Neuronal stem cell (in vitro differentiated cells): ENCODE measurements at regions not wholly inside any gene's neighbourhood (a gene's known extent, or its start where the extent isn't known, plus 50 kb on each side); places are given as distances from the start of the nearest gene placed in this dataset.
A peak's percentile ranks its signal among the peaks of the same experiment; 100 is the strongest.

Source experiments
- DNase-seq: peaks from one replicate; pipeline ENCODE4 v3.0.0-alpha.2; 2013; ENCODE audit warnings: low spot score
- H2AFZ ChIP-seq: one replicate; pipeline ENCODE4 v1.6.1; 2013; ENCODE audit warnings: mild to moderate bottlenecking, low read length, inconsistent platforms
- H2AK5ac ChIP-seq: 2 replicates; pipeline ENCODE4 v1.6.1; 2013; ENCODE audit warnings: low read depth, mild to moderate bottlenecking, inconsistent platforms, low read length, moderate library complexity, mixed read lengths
- H2BK120ac ChIP-seq: 2 replicates; pipeline ENCODE4 v1.6.1; 2013; ENCODE audit warnings: low read depth, mild to moderate bottlenecking, inconsistent platforms, low read length, moderate library complexity, mixed read lengths
- H2BK12ac ChIP-seq: one replicate; pipeline ENCODE4 v1.6.1; 2013; ENCODE audit warnings: low read length, inconsistent platforms
- H2BK15ac ChIP-seq: 2 replicates; pipeline ENCODE4 v1.6.1; 2013; ENCODE audit warnings: mild to moderate bottlenecking, low read length, inconsistent platforms, mixed read lengths
- H2BK5ac ChIP-seq: one replicate; pipeline ENCODE4 v1.6.1; 2013; ENCODE audit warnings: inconsistent platforms, mild to moderate bottlenecking, low read length, moderate library complexity
- H3K14ac ChIP-seq: one replicate; pipeline ENCODE4 v1.6.1; 2013; ENCODE audit warnings: low read length, inconsistent platforms
- H3K18ac ChIP-seq: 2 replicates; pipeline ENCODE4 v1.6.1; 2013; ENCODE audit warnings: low read length, inconsistent platforms
- H3K23ac ChIP-seq: 2 replicates; pipeline ENCODE4 v1.6.1; 2013; ENCODE audit warnings: low read depth, mild to moderate bottlenecking, mixed read lengths, low read length, inconsistent platforms; ENCODE audit not compliant: poor library complexity
- H3K27ac ChIP-seq: replicated peaks from 3 replicates; pipeline ENCODE4 v1.5.1; 2013; ENCODE audit warnings: low read length, inconsistent platforms
- H3K27me3 ChIP-seq, 3 experiments: 2 replicates each; pipeline ENCODE4 v1.6.1; 2013; ENCODE audit warnings: low read length in 3 of 3, mild to moderate bottlenecking in 2 of 3, inconsistent platforms in 1 of 3, low read depth in 1 of 3, mixed read lengths in 1 of 3, moderate library complexity in 1 of 3; ENCODE audit not compliant: control insufficient read depth in 3 of 3, insufficient read depth in 3 of 3
- H3K36me3 ChIP-seq, 2 donors: replicated peaks in 1 of 2; 2 replicates each; pipeline ENCODE4 v1.6.1; 2013; ENCODE audit warnings: low read length in 2 of 2; ENCODE audit not compliant: control insufficient read depth in 2 of 2, insufficient read depth in 2 of 2
- H3K4ac ChIP-seq: 2 replicates; pipeline ENCODE4 v1.6.1; 2013; ENCODE audit warnings: inconsistent platforms, mild to moderate bottlenecking, low read length, moderate library complexity
- H3K4me1 ChIP-seq, 2 donors: 1 replicate in 1 of 2; 2 replicates in 1 of 2; pipeline ENCODE4 v1.6.1; 2013; ENCODE audit warnings: low read length in 2 of 2, low read depth in 1 of 2; ENCODE audit not compliant: control insufficient read depth in 2 of 2, insufficient read depth in 1 of 2
- H3K4me2 ChIP-seq: one replicate; pipeline ENCODE4 v1.6.1; 2013; ENCODE audit warnings: mild to moderate bottlenecking, low read length, inconsistent platforms; ENCODE audit not compliant: insufficient read depth, poor library complexity, severe bottlenecking
- H3K4me3 ChIP-seq, 2 donors: 2 replicates each; pipeline ENCODE4 v1.5.1; 2013; ENCODE audit warnings: low read length in 2 of 2, mild to moderate bottlenecking in 2 of 2, inconsistent platforms in 1 of 2, moderate library complexity in 1 of 2
- H3K79me1 ChIP-seq: one replicate; pipeline ENCODE4 v1.6.1; 2013; ENCODE audit warnings: low read depth, mild to moderate bottlenecking, inconsistent platforms, low read length, moderate library complexity
- H3K9ac ChIP-seq: one replicate; pipeline ENCODE4 v1.6.1; 2013; ENCODE audit warnings: mild to moderate bottlenecking, low read depth, low read length, inconsistent platforms; ENCODE audit not compliant: poor library complexity
- H3K9me3 ChIP-seq, 2 donors: replicated peaks in 1 of 2; 2 replicates each; pipeline versions ENCODE3 to v1.6.1; 2013; ENCODE audit warnings: low read length in 2 of 2, mild to moderate bottlenecking in 2 of 2, inconsistent platforms in 1 of 2, low read depth in 1 of 2, mixed read lengths in 1 of 2, moderate library complexity in 1 of 2; ENCODE audit not compliant: control insufficient read depth in 2 of 2, insufficient read depth in 1 of 2
- H4K8ac ChIP-seq: one replicate; pipeline ENCODE4 v1.6.1; 2013; ENCODE audit warnings: low read depth, mild to moderate bottlenecking, inconsistent platforms, low read length, moderate library complexity
- H4K91ac ChIP-seq: one replicate; pipeline ENCODE4 v1.6.1; 2013; ENCODE audit warnings: low read length, low read depth, mild to moderate bottlenecking, inconsistent platforms; ENCODE audit not compliant: poor library complexity
- WGBS, 2 donors: extraction: QIAGEN DNeasy Blood & Tissue Kit; methylation state at CpG; one replicate each; pipeline ENCODE4 v1.1.7; 2013; ENCODE audit warnings: missing lambda C conversion rate in 2 of 2, mixed read lengths in 1 of 2; ENCODE audit not compliant: insufficient read length in 2 of 2, insufficient replicate concordance in 1 of 2; ENCODE audit errors: extremely low coverage in 2 of 2; 5-methylcytosine and 5-hydroxymethylcytosine counted together

GRCh38 chr7:155234950-155235789 is 62.5 kb upstream of the INSIG1 start:
- Histone ChIP-seq H3K9me3 (no peaks in the 10 kb centered on the region), H3K4me2 (no peak overlapping the region), H2BK120ac (no peak overlapping the region), H2AFZ (no peak overlapping the region), H3K36me3 (no peaks in the 10 kb centered on the region), H3K23ac (no peak overlapping the region), H3K18ac (peak overlapping the region; percentile 21), H3K9ac (no peak overlapping the region), H3K4ac (no peak overlapping the region), H4K8ac (no peak overlapping the region), H2BK5ac (no peak overlapping the region), H3K27ac (no peak overlapping the region), H3K4me1 (peaks cover 0 to 2% of the 10 kb centered on the region in 2 donors), H3K14ac (peak overlapping the region; percentile 6), H3K4me3 (no peak overlapping the region), H3K79me1 (no peaks in the 10 kb centered on the region), H2BK15ac (no peak overlapping the region), H4K91ac (no peak overlapping the region), H2BK12ac (no peak overlapping the region), H3K27me3 (peaks cover 0 to 35% (median 0%) of the 10 kb centered on the region in 3 experiments), H2AK5ac (no peak overlapping the region)
- DNase-seq = no peak
- WGBS, 2 donors = no CpG with 5 or more reads among the region's 14 CpGs

- H3K79me1 ChIP-seq = no peaks in the 10 kb centered on the region
- no peak overlapping the region for H3K4me2 ChIP-seq
- no peak overlapping the region for H2AFZ ChIP-seq
- no peak overlapping the region for H4K8ac ChIP-seq
- H2BK120ac ChIP-seq = peak overlapping the region; percentile 52
- H3K4me3 ChIP-seq = no peak overlapping the region
- H3K27ac ChIP-seq = no peak overlapping the region
- H3K14ac ChIP-seq = peak overlapping the region; percentile 78
- peak overlapping the region; percentile 66 for H3K18ac ChIP-seq
- H3K4me1 ChIP-seq = no peaks in the 10 kb centered on the region
- H2BK5ac ChIP-seq = no peak overlapping the region
- H3K27me3 ChIP-seq = peaks cover 0 to 35% (median 0%) of the 10 kb centered on the region in 3 experiments
- H3K4ac ChIP-seq = no peak overlapping the region
- H3K23ac ChIP-seq = peak overlapping the region; percentile 83
- no peak for DNase-seq
- no peak overlapping the region for H2AK5ac ChIP-seq
- H3K9ac ChIP-seq = no peak overlapping the region
- no peak overlapping the region for H2BK12ac ChIP-seq
- no peaks in the 10 kb centered on the region for H3K9me3 ChIP-seq
- H2BK15ac ChIP-seq = peak overlapping the region; percentile 52
- H4K91ac ChIP-seq = no peak overlapping the region
- no peaks in the 10 kb centered on the region for H3K36me3 ChIP-seq
- no CpG with 5 or more reads among the region's 10 CpGs for WGBS, 2 donors
Measured at GRCh38 chr7:155236386-155236785, 61.3 kb upstream of the INSIG1 start.

- Histone ChIP-seq H4K91ac (no peak overlapping the region), H3K23ac (peak overlapping the region; percentile 33), H3K4me1 (no peaks in the 10 kb centered on the region), H3K4ac (no peak overlapping the region), H3K14ac (no peak overlapping the region), H3K79me1 (no peaks in the 10 kb centered on the region), H3K4me2 (no peak overlapping the region), H3K9me3 (no peaks in the 10 kb centered on the region), H3K36me3 (no peaks in the 10 kb centered on the region), H4K8ac (no peak overlapping the region), H2AFZ (no peak overlapping the region), H3K27ac (no peak overlapping the region), H3K4me3 (no peak overlapping the region), H2BK120ac (peak overlapping the region; percentile 6), H2AK5ac (peak overlapping the region; percentile 47), H3K18ac (peak overlapping the region; percentile 65), H2BK12ac (no peak overlapping the region), H3K27me3 (peaks cover 0 to 29% (median 0%) of the 10 kb centered on the region in 3 experiments), H2BK15ac (peak overlapping the region; percentile 65), H3K9ac (no peak overlapping the region), H2BK5ac (no peak overlapping the region)
- DNase-seq = no peak
- WGBS, 2 donors = no CpG with 5 or more reads among the region's 6 CpGs
Measured at GRCh38 chr7:155237297-155237696, 60.4 kb upstream of the INSIG1 start.

- H4K91ac ChIP-seq = no peak overlapping the region
- H3K4me1 ChIP-seq = no peaks in the 10 kb centered on the region
- no peak overlapping the region for H3K4ac ChIP-seq
- no peaks in the 10 kb centered on the region for H3K36me3 ChIP-seq
- H3K14ac ChIP-seq = no peak overlapping the region
- H3K79me1 ChIP-seq = no peaks in the 10 kb centered on the region
- H3K4me2 ChIP-seq = no peak overlapping the region
- no peak for DNase-seq
- no peak overlapping the region for H2AFZ ChIP-seq
- no peak overlapping the region for H3K4me3 ChIP-seq
- H3K27ac ChIP-seq = no peak overlapping the region
- H2BK120ac ChIP-seq = peak overlapping the region; percentile 6
- peaks cover 0 to 25% (median 0%) of the 10 kb centered on the region in 3 experiments for H3K27me3 ChIP-seq
- H3K9ac ChIP-seq = no peak overlapping the region
- no CpG with 5 or more reads among the region's 5 CpGs for WGBS, 2 donors
- H2BK5ac ChIP-seq = peak overlapping the region; percentile 1
- H3K9me3 ChIP-seq = no peaks in the 10 kb centered on the region
- no peak overlapping the region for H2BK12ac ChIP-seq
- H4K8ac ChIP-seq = no peak overlapping the region
- H3K23ac ChIP-seq = no peak overlapping the region
- peak overlapping the region; percentile 44 for H3K18ac ChIP-seq
- peak overlapping the region; percentile 65 for H2BK15ac ChIP-seq
- H2AK5ac ChIP-seq = peak overlapping the region; percentile 47
Measured at GRCh38 chr7:155237730-155238129, 59.9 kb upstream of the INSIG1 start.
